Activated CD4-positive, alpha-beta memory T cell treated with anti-CD3 and anti-CD28 coated beads for 36 hours (primary cell): ENCODE measurements at regions not wholly inside any gene's neighbourhood (a gene's known extent, or its start where the extent isn't known, plus 50 kb on each side); places are given as distances from the start of the nearest gene placed in this dataset.

ENCODE experiments used
- CTCF ChIA-PET: fragments of 350-600 bp; sonication (Branson Sonifier 250); formaldehyde crosslinking; loops from one replicate; lab custom pipeline; 2021; ENCODE audit warnings: antibody characterized with exemption, inconsistent platforms; lab: Charles Lee
- POLR2A ChIA-PET: fragments of 350-600 bp; sonication (Branson Sonifier 250); formaldehyde crosslinking; loops from one replicate; lab custom pipeline; 2021; ENCODE audit warnings: antibody characterized with exemption; lab: Charles Lee
- DNase-seq: peaks from one replicate; pipeline ENCODE4 v3.0.0-alpha.2; 2020
- H3K27ac Mint-ChIP-seq: one replicate; pipeline ENCODE4 v1.8.0; 2021; ENCODE audit warnings: mixed read lengths
- H3K27me3 Mint-ChIP-seq: one replicate; pipeline ENCODE4 v1.8.0; 2021; ENCODE audit warnings: mixed read lengths
- H3K36me3 Mint-ChIP-seq: one replicate; pipeline ENCODE4 v1.8.0; 2021; ENCODE audit warnings: mixed read lengths
- H3K4me1 Mint-ChIP-seq: one replicate; pipeline ENCODE4 v1.8.0; 2021; ENCODE audit warnings: low read depth, mixed read lengths
- H3K4me3 Mint-ChIP-seq: one replicate; pipeline ENCODE4 v1.8.0; 2021; ENCODE audit warnings: mild to moderate bottlenecking, mixed read lengths
- H3K9me3 Mint-ChIP-seq: one replicate; pipeline ENCODE4 v1.8.0; 2021; ENCODE audit warnings: mixed read lengths
- intact Hi-C: fragments of 100-400 bp; cut with micrococcal nuclease; formaldehyde crosslinking; loops from one replicate; pipeline ENCODE4 v1.15.1; 2023

GRCh38 chr2:239881561-239882320 is 143.4 kb downstream of the NDUFA10 start:
- ChIA-PET POLR2A (no interaction called here), CTCF (interaction anchor here (1.4 kb wide), 1 partner anchor 604 kb away, joined by 3 read pairs; no protein-coding TSS in a partner anchor)
- H3K36me3 Mint-ChIP-seq = peaks cover 6% of the 10 kb centered on the region
- peaks cover 22% of the 10 kb centered on the region for H3K9me3 Mint-ChIP-seq
- intact Hi-C loops = loop anchor here (5.0 to 10.0 kb wide), 2 partner anchors 617 to 844 kb away; no protein-coding TSS in a partner anchor
- peaks cover 2% of the 10 kb centered on the region for H3K27me3 Mint-ChIP-seq
- H3K4me1 Mint-ChIP-seq = peaks cover 3% of the 10 kb centered on the region
- no peak overlapping the region for H3K4me3 Mint-ChIP-seq
- DNase-seq = no peak
- H3K27ac Mint-ChIP-seq = no peak overlapping the region

GRCh38 chr2:239881031-239881471 is 144.1 kb downstream of the NDUFA10 start:
- Mint-ChIP-seq H3K4me1 (peaks cover 3% of the 10 kb centered on the region), H3K36me3 (peaks cover 6% of the 10 kb centered on the region), H3K9me3 (peaks cover 17% of the 10 kb centered on the region), H3K27me3 (peaks cover 2% of the 10 kb centered on the region), H3K27ac (no peak overlapping the region), H3K4me3 (no peak overlapping the region)
- POLR2A ChIA-PET = no interaction called here
- CTCF ChIA-PET = interaction anchor here (0.6 kb wide), 1 partner anchor 38 kb away, joined by 3 read pairs; no protein-coding TSS in a partner anchor
- no peak for DNase-seq
- intact Hi-C loops = loop anchor here (5.0 to 10.0 kb wide), 2 partner anchors 616 to 844 kb away; no protein-coding TSS in a partner anchor

- Mint-ChIP-seq H3K4me3 (no peak overlapping the region), H3K9me3 (peaks cover 14% of the 10 kb centered on the region), H3K36me3 (peaks cover 6% of the 10 kb centered on the region), H3K27ac (no peak overlapping the region), H3K4me1 (peaks cover 3% of the 10 kb centered on the region), H3K27me3 (peaks cover 4% of the 10 kb centered on the region)
- intact Hi-C loops = loop anchor here (5.0 to 10.0 kb wide), 2 partner anchors 616 to 843 kb away; no protein-coding TSS in a partner anchor
- POLR2A ChIA-PET = no interaction called here
- CTCF ChIA-PET = interaction anchor here (0.6 kb wide), 1 partner anchor 38 kb away, joined by 3 read pairs; no protein-coding TSS in a partner anchor
- DNase-seq = no peak
These were observed 144.7 kb downstream of the NDUFA10 start for GRCh38 chr2:239880396-239880795.

- Mint-ChIP-seq H3K36me3 (no peaks in the 10 kb centered on the region), H3K27ac (no peak overlapping the region), H3K9me3 (peaks cover 6% of the 10 kb centered on the region), H3K27me3 (peaks cover 4% of the 10 kb centered on the region), H3K4me1 (peaks cover 3% of the 10 kb centered on the region), H3K4me3 (no peak overlapping the region)
- intact Hi-C loops = loop anchor here (5.0 to 10.0 kb wide), 2 partner anchors 615 to 842 kb away; no protein-coding TSS in a partner anchor
- DNase-seq = no peak
- ChIA-PET POLR2A (no interaction called here), CTCF (no interaction called here)
These were observed 145.6 kb downstream of the NDUFA10 start for GRCh38 chr2:239879423-239880084.

- no peak overlapping the region for H3K27ac Mint-ChIP-seq
- H3K9me3 Mint-ChIP-seq = no peaks in the 10 kb centered on the region
- H3K4me1 Mint-ChIP-seq = peaks cover 3% of the 10 kb centered on the region
- H3K4me3 Mint-ChIP-seq = no peak overlapping the region
- CTCF ChIA-PET = no interaction called here
- POLR2A ChIA-PET = no interaction called here
- H3K27me3 Mint-ChIP-seq = peaks cover 4% of the 10 kb centered on the region
- no peaks in the 10 kb centered on the region for H3K36me3 Mint-ChIP-seq
- no peak for DNase-seq
- intact Hi-C loops = no loop called here
These were observed 146.5 kb downstream of the NDUFA10 start for GRCh38 chr2:239878686-239879085.

DNA sequence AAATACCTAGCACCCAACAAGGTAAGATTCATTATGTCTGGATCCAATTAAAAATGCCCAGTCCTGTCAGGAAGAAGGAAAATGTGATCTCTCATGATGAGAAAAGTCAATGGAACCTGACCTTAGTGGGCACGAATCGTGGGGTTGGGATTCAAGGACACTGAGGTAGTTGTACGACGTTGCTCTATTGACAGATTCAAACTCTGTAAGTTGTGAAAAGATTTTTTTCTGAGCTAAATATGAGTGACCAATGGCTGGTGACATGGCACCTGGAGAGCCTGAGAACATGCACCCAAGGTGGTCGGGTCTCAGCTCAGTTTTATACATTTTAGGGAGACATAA is 148.2 kb downstream of the NDUFA10 start:
- intact Hi-C loops = no loop called here

DNA sequence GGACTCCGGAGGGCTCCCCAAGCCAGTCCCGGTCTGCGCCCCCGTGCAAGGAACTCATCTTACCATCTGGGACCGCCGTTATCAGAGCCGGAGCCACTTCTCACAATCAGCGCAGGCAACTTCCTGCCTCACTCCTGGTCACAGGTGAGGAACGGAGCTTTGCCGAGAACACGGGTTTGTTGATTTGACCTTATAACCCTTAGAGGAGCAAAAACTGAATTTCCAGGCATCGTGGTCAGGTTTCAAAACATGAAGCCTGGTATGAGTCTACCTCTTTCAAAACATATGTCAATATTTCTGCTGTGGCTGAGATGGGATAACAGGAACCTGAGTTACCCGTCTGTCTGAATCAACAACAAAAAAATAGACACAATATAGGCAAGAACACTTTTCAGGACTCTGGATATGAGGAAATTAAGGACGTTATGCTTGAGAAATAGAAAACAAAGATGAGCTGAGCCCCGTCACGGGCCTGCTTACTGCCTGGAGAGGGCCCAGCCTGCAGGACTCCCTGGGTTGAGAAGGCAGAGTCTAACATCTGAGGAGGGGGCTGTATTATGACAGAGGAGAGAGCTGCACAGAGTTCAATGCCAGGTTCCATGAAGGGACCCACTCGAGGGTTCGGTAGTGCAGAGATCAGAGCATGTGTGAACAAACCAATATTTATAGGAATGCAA is 148.7 kb downstream of the NDUFA10 start:
- ChIA-PET POLR2A (no interaction called here), CTCF (no interaction called here)
- no peaks in the 10 kb centered on the region for H3K4me1 Mint-ChIP-seq
- no peak for DNase-seq
- no peaks in the 10 kb centered on the region for H3K9me3 Mint-ChIP-seq
- no peak overlapping the region for H3K4me3 Mint-ChIP-seq
- intact Hi-C loops = no loop called here
- no peak overlapping the region for H3K27ac Mint-ChIP-seq
- peaks cover 2% of the 10 kb centered on the region for H3K27me3 Mint-ChIP-seq
- H3K36me3 Mint-ChIP-seq = no peaks in the 10 kb centered on the region

More for the DNA sequence above, 148.2 kb downstream of the NDUFA10 start:
- Mint-ChIP-seq H3K9me3 (no peaks in the 10 kb centered on the region), H3K4me3 (no peak overlapping the region), H3K36me3 (no peaks in the 10 kb centered on the region), H3K27ac (no peak overlapping the region), H3K27me3 (peaks cover 2% of the 10 kb centered on the region), H3K4me1 (no peaks in the 10 kb centered on the region)
- POLR2A ChIA-PET = no interaction called here
- no peak for DNase-seq
- CTCF ChIA-PET = no interaction called here

- Mint-ChIP-seq H3K4me3 (no peak overlapping the region), H3K27me3 (peaks cover 2% of the 10 kb centered on the region), H3K4me1 (no peaks in the 10 kb centered on the region), H3K27ac (no peak overlapping the region), H3K9me3 (no peaks in the 10 kb centered on the region), H3K36me3 (no peaks in the 10 kb centered on the region)
- intact Hi-C loops = no loop called here
- no peak for DNase-seq
- CTCF ChIA-PET = no interaction called here
- POLR2A ChIA-PET = no interaction called here
These were observed 150.3 kb downstream of the NDUFA10 start for GRCh38 chr2:239874636-239875356.

- H3K9me3 Mint-ChIP-seq = no peaks in the 10 kb centered on the region
- intact Hi-C loops = no loop called here
- DNase-seq = no peak
- CTCF ChIA-PET = no interaction called here
- H3K27ac Mint-ChIP-seq = no peak overlapping the region
- POLR2A ChIA-PET = no interaction called here
- no peak overlapping the region for H3K4me3 Mint-ChIP-seq
- H3K36me3 Mint-ChIP-seq = no peaks in the 10 kb centered on the region
- H3K27me3 Mint-ChIP-seq = peaks cover 2% of the 10 kb centered on the region
- H3K4me1 Mint-ChIP-seq = no peaks in the 10 kb centered on the region
These were observed 151.2 kb downstream of the NDUFA10 start for GRCh38 chr2:239873656-239874635.

DNA sequence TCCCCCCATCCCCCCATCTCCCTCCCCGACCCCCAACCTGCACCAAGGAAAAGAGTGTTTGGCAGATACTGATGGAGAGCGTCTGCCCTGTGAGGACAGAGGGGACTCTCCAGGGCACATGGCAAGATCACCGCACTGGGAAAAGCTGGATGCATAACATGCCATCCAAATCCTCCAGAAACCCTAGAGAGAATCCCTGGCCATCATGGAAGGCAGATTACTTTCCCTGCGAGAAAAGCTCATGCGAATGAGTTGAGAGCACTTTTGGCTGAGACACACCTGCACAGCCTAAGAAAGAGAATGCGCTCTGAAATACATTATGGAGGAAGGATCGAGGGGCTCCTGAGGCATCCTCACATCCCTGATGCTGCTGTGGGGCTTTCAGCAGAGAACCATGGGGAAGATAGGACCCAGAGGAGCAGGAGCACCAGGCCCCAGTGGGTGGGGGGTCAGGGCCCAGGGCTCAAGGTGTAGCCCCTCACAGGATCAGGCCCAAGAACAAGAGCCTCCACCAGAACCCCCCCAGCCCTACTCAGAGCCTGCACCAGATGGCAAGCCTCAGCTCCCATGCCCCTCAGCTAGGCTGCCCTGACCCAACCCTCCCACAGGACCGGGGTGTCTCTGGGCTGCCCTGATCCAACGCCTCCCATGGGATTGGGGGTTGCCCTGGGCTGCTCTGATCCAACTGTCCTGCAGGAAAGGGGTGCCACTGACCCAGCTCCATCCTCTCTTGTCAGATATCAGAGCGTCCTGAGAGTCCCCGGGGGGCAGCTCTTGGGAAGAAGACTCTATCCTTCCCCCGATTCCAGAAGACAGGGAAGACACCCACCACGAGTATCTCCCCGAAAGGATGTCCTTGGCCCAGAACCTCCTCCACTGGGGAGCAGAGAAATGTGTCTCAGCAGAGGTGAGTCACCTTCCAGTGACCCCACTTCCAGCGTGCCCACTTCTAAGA is 153.4 kb downstream of the NDUFA10 start:
- peaks cover 2% of the 10 kb centered on the region for H3K27me3 Mint-ChIP-seq
- CTCF ChIA-PET = no interaction called here
- H3K36me3 Mint-ChIP-seq = no peaks in the 10 kb centered on the region
- POLR2A ChIA-PET = no interaction called here
- no peaks in the 10 kb centered on the region for H3K9me3 Mint-ChIP-seq
- H3K4me3 Mint-ChIP-seq = no peak overlapping the region
- intact Hi-C loops = no loop called here
- H3K4me1 Mint-ChIP-seq = no peaks in the 10 kb centered on the region
- DNase-seq = no peak
- H3K27ac Mint-ChIP-seq = no peak overlapping the region
